DMS 273 (cell line): ENCODE measurements at regions not wholly inside any gene's neighbourhood (a gene's known extent, or its start where the extent isn't known, plus 50 kb on each side); places are given as distances from the start of the nearest gene placed in this dataset.

Experiments
- DNase-seq: peaks from one replicate; lab custom pipeline; 2025; ENCODE audit not compliant: unreplicated experiment; lab: John Stamatoyannopoulos, UW

DNA sequence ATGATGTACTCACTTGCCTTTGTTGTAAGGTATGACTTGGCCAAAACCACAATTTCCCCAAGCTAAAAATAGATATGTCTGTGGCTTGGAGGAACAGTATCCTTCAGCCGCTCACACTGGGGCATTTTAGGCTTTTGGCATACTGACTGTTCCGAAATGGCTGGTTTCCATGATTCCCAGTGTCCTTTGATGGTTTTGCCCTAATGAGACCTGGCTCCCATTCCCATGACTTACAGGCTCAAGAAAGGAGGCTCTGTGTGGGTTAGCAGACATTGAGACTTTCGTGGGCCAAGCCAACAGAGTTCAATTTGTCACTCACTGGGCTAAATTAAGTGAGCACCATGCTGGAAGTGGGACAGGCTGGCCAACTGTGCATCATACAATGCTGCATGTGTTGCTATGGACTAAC lies 150.6 kb downstream of the CEP135 start:
- no peak for DNase-seq

DNA sequence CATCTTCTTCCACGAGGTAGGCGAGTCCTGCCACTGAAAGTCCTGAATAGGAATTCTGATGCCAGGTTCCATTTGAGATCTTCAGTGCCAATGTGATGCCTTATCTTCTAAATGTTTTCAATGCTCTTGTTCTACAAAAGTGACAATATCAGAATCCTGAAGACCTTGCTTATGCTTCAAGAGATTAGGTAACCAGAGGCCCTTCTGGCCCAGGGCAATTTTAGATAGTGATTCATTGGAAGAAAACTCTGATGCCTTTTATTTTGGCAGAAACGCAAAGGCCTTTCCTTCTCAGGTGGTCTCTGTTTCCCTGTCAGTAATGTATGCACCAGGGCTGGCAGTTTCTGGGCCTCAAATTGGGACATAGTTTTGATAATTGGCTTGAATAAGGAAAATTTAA lies 144.8 kb downstream of the CEP135 start:
- no peak for DNase-seq

DNA sequence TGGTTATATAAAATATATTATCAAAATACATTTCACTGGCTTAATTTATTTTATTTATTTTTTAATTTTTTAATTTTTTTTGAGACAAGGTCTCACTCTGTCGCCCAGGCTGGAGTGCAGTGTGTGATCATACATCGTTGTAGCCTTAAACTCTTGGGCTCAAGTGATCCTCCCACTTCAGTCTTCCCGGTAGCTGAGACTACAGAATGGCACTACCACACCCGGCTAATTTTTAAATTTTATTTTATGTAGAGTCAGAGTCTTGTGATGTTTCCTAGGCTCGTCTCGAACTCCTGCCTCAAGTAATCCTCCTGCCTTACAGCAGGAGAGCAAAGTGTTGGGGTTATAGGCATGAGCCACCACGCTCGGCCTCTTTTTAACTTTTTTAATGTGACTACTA lies 143.8 kb downstream of the CEP135 start:
- no peak for DNase-seq

DNA sequence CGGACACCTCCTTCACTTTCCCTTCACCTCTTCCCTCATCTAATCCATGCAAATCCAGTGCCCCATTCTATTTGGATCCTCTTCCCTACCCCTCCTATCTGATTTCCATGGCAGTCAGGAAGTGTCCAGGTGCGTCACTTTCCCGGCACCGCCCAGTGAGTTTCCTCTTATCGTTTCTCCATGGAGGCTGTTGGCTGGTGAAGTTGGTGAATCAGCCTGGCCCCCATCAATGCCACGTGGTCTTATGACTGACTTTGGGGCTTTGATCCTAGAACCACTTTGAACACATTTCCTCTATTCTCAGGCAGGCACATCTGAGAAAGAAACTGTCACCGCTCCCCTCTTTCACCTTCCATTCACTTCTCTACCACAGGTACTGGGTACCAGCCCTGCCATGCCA lies 137.8 kb downstream of the CEP135 start:
- DNase-seq = no peak

- peak; percentile 70 for DNase-seq
Measured at GRCh38 chr4:56086073-56086541, 137.4 kb downstream of the CEP135 start.

- no peak for DNase-seq
Measured at GRCh38 chr4:56085275-56085674, 136.5 kb downstream of the CEP135 start.

DNA sequence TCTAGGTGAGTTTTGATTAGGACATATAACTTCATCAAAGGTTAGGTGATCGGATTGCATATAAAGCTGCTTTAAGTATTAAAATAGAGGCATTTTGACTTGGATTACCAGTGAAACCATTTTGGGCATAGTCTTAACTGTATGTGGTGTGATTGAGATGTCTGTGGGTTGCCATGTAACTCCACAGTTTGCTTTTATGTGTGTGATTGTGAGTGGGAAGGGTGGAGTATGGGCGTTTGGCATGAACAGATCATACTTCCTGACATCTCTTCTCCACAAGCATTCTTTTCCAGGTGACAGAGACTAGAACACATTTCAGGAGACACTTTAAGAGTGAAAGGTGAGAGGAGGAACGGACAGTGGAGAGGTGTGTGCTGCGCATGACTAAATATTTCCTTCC lies 136.1 kb downstream of the CEP135 start:
- no peak for DNase-seq
